Stimulated activated CD4-positive, alpha-beta T cell treated with anti-CD3 and anti-CD28 coated beads, Interleukin-1b, Interleukin-23, amount 100 ng/mL, for 4 hours (primary cell): ENCODE measurements at regions not wholly inside any gene's neighbourhood (a gene's known extent, or its start where the extent isn't known, plus 50 kb on each side); places are given as distances from the start of the nearest gene placed in this dataset.

ENCODE experiments used
- DNase-seq, 2 donors: peaks; one replicate each; pipeline ENCODE4 v3.0.0-alpha.2; 2020; ENCODE audit warnings: low read depth in 2 of 2

DNA sequence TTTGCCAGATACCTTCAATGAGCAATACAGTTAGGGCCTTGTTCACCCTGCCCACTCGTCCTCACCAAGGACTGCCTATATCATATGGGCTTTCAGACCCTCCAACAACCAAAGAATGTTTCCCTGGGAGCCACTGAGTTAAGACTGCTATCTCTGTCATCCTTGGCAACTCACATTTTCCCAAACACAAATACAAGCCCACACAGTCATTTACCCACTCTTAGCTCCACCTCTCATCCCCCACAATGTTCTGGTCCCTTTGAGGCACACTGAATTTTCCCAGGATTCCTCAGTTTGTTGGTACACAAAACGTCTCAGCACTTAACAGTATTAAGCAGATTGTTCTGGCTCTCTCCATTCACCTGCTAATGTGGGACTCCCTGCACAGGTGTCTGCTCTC is 204.6 kb downstream of the TLE3 start:
- DNase-seq: no peak

DNA sequence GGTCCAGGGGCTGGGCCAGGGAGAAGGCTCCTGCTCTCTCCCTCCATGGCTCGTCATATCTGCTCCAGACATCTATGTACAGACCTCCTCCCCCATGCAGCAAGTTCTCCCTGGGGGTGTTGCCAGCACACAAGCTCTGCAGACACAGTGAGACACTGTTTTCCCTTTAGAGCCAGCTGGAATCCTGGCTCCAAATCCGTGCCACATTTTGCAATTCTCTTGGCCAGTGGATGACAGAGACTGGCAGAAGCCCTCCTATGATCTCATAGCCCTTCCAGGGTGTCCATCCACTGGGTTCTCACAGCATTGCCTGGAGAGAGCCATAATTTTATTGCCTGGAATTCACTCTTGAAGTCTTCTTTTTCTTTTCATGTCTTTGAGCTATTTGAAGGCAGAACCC is 203.9 kb downstream of the TLE3 start:
- no peak for DNase-seq

DNA sequence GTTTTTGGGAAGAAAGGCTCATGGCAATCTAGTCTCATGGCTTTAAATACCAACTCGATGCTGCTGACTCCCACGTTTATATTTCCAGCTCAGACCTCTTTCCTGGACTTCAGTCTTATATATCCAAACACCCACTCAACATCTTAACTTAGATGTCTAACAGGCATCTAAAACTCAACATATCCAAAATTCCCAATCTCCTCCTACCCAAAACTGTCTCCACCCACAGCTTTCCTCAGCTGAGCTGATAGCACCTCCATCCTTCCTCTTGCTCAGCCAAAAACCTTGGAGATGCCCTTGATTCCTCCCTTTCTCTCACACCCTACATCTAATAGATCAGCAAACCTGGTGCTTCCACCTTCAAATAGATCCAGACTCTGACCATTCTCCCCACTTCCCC is 202.5 kb downstream of the TLE3 start:
- no peak for DNase-seq

DNA sequence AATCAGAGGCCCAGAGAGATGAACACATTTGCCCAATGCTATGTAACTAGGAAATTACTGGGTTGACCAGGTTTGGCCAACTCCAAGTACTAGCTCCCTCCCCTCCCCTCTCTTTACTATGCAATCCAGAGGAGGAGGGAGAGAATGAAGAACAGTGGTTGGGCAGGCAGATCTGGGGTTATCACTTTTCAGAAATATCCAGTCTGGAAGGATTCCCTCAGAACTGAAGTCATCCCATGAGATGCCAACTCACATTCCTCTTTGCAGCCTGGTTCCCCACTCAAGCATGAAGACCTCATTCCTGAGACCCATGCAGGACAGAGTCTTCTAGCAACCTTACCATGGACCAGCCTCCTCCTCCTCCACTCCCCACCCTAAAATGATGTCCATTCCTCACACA is 201.1 kb downstream of the TLE3 start:
- DNase-seq: no peak

DNA sequence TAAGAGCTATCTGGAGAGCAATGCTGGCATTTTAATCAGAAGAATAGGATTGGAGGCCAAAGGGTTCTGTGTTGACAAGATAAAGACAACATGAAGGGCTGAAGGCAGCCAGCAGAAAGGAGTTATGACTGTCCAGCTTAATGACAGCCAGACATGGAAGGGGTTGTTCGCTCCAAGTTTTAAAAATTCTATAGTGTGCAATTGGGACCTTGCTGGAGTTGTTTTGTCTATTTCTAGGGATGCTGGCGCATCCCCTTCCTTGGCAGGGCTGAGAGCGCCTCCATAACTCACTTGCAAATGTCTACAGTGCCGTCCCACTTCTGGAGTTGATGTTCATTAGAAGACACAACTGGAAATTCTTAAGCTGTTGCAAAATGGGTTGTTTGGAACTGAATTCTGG is 200.7 kb downstream of the TLE3 start:
- no peak for DNase-seq

DNA sequence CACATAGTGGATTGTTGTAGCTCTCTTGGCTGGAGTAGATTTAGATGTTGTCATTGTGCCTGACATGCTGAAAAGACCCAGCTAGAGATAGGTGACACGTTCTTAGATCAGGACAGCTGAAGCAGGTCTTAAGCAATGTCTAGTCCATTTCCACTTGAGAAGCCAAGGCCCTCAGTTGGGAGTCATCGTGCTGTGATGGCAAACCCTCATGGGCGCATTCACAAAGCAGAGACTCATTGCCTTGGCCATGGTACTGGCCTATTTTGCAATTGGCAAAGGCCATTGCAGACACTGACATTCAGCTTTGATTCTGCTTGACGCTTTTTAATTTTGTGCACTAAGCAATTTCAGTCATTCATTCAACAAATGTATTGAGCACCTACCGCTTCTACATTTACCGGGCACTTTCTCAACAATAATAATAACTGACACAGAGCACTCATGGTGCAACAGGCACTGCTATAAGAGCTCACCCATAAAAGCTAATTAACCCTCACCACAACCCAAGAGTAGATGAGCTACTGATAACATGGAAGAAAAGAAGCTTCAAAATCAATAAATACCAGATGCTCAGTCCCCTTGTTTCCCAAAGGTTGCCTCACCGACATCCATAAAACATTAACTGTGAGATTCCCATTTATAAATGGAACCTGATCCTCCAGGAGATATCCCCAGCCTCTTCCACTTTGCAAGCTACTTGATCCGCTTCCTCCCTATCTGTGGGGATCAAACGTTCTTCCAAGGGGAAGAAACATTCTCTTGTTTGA is 200.1 kb downstream of the TLE3 start:
- no peak for DNase-seq

DNA sequence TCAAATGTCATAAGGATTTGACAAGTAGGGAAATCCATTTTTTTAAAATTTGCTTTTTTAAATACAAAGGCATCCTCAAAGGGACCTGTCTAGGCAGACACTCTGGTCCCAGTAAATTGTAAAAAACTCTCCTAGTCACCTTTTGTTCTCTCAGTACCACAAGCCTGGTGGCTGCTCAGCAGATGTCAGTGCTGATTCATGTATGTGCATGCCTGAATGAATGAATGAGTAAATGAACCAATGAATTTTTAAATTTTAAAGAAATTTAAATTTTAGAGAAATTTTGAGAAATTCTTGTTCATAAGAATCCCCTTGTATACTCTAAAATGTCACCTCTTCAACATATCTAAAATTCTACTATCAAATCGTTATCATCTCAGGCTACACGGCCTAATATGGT is 199.5 kb downstream of the TLE3 start:
- DNase-seq: no peak

DNA sequence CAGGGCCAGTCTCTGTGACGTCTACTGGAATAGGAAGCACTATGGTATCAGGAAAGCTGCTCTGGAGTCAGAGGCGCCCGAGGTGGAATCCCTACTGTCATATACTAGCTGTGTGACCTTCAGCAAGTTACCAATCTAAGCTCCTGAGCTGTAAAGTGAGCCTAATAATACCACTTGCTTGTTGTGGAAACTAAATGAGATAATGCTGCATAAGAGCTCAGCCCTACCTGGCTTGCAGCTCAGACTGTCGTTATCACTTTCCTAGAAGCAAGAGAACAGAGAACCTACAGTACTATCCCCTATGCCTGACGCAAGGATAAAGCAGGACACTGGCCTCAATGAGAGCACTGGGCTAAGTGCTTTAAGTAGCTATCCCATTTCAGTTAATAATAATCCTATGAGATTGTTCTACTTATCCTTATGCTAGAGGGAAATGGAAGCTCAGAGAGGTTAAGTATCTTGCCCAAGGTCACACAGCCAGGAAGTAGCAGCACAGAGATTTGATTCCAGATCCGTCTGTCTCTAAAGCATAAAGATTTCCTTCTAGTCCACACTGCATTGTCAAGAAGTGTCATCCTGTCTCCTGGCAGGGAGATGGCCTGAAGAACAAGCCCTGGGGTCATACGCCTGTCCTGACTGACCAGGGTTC is 195.2 kb downstream of the TLE3 start:
- no peak for DNase-seq

DNA sequence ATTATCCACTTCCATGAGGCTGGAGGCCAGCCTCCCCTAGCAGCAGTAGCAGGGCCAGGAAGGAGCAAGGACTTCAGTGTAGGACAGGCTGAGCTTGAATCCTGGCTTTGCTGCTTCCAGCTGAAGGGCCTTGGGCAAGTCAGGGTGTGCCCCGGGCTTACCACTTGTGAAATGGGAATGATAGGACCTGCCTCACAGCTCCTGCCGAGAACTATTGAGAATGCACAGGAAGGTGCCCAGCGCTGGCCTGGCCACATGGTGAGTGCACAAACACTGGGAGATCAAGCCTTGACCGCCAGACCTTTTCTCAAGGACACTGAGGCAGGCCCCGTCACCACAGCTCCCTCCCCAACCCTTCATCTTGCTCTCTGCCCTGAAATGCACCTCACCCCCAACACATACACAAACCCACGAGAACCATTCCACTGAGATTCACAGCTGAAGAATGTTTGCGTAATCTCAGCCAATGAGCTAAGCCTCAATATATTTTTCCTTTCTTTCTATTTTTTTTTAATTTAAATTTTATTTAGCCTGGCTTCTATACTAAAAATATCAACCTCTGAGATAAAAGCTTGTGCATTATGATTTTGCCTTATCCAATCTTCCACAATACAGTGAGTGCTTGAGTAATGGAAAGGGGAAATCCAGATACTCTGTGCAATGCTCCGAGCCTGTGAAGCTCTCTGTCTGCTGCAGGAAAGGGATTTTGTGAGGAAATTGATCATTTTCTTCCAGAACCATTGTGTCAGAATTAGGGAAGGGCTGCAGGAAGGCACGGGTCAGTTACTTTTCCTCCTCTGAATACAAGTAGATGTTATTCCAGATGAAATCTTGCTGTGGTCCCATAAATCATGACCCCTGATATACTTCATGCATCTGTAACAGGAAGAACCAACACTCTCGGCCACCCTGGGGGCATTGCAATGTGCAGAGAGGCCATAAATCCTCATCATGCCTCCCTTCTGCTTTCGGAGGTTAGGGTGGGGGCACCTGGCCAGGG is 193.9 kb downstream of the TLE3 start:
- DNase-seq: no peak

DNA sequence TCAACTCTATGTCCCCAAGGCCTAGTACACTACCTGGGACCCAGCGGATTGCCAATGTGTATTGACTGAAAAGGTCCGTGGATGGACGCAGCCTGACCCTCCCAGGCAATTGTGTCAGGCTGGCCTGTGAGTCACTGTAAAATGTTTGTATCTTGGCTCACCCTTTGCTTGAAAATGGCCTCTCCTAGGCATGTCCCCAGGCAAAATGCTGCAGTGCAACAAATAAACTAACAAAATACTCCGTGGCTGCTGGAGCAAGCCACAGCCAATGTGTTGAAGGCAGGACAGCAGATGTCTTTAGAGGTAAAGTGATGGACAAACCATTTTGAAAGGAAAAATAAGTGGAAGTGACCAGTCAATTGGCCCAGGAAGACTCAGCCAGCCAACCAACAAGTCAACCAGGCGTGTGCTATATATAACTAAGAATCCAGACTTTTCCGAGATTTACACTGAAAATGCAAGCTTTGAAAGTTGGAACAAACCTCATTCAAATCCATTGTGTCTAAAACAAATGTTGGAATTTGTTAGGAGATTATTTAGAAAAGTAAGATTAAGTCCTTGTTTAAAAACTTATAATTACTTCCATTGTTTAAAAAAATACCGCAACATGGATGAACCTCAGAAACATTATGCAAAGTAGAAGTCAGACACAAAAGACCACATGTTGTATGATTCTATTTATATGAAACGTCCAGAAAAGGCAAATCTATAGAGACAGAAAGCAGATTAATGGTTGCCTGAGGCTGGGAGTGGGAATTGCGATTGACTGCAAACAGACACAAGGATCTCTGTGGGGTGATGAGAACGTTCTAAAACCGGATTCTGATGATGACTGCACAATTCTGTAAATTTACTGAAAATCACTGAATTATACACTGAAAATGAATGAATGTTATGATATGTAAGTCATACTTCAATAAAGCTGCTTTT is 191.2 kb downstream of the TLE3 start:
- DNase-seq: no peak

DNA sequence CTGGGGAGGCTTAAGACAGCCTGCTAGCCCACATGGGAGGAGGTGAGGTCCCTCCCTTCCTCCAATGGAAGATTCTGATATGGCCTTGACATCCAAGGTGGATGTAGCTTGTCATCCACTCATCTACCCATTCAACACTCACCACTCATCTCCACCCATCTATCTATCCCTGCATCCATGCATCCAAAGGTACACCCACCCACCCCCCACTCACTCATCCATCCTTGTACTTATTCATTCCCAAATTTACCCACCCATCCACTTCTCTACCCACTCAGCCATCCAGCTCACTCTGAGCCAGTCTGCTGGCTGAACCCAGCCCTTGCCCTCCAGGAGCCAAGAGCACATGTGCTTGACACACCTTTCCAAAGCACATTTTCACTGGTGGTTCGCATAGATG is 189.7 kb downstream of the TLE3 start:
- no peak for DNase-seq

DNA sequence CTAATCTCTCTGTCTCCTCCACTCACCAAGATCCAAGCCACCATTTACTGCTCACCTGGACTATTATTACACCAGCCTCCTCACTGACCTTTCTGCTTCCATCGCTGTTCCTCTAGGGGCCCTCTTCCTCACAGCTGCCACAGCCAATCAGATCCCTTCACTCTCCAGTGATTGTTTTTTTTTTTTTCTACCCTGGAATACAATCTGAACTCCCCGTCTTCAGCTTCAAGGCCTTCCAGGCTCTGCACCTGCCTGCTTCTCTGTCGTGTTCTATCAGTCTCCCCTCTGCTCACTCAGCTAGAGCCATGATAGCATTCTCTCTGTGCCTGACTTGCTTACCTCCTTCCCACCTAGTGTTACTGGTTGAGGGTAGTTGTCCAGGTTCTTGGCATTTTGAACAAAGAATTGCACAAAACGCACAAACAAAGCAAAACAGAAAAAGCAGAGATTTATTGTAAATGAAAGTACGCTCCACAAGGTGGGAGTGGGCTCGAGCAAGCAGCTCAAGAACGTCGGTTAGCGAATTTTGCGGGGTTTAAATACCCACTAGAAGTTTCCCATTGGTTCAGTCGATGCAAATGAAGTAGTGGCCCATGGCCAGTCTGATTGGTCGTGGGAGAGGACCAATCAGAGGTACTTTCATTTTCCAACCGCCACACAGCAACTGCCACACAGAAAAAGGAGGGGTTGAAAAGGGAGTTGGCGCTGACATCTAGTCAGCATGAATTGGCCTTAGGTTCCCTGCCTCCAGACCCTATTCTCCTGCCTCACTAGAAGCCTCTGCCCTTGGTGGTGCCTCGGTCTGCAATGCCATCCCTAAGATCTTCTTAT is 188.9 kb downstream of the TLE3 start:
- no peak for DNase-seq

DNA sequence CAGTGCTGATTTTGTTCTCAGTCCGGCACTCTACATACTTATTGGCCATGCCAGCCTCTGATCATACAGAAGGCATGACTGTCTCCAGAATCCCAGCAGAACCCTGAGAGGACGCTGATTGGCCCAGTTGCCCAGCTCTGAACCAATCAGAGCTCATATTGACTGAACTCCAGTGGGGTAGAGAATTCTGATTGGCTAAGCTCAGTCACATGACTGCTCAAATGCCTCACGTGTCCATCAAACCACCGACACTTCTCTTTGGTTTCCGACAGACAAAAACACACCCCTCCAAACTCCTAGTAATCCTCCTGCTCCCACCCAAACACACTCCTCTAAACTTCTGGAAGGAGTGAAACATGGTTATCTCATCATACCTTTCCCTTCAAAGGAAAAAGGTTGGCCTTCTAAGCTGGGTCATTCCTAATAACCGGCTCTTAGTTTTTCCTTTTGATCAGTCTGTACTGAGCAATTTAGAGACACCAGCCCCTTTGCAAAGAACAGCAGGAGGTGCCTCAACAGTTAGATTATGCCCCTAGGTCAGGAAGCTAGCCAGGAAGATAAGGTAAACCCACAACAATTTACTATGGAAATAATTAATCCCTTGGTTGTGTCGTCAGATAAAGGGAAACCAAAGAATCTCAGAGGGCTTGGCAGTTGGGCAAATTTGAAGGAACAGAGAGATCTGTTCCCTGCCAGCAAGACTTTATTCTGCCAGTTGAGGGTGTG is 187.8 kb downstream of the TLE3 start:
- DNase-seq: no peak

DNA sequence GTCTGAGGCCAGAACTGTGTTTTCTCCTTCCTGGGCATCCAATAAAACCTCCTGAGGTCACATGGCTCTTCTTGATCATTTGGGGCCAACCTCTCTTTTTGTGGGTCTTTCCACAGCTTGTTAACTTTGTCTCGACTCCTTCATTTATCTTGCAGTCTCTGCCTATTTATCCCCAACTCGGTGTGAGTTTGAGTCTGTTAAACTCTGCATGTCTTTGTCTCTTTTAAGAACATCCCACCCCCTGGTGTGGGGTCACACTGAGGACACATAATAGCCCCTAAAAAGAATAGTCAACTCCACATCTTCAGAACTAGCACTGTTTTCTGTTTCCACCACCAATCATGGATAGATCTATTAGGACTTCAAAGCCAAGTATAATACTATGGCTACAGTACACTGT is 187.2 kb downstream of the TLE3 start:
- DNase-seq: no peak

DNA sequence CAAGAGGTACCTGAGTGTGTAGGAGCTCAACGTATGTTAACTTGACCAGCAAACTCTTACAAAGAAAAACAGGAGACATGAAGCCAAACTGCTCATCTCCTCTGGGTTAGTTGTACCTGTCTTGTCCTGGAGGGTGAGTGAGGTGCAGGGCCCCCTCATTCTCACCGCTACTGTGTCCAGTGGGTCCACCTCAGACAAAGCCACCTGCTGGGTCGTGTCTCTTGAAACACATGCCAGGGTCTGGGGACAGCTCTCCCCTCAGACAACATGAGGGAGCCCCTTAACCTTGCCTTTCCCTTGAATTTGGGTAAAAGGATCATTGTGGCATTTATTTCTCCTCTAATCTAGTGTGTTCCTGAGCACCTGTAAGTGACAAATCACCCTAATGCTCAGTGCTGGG is 185.6 kb downstream of the TLE3 start:
- no peak for DNase-seq

DNA sequence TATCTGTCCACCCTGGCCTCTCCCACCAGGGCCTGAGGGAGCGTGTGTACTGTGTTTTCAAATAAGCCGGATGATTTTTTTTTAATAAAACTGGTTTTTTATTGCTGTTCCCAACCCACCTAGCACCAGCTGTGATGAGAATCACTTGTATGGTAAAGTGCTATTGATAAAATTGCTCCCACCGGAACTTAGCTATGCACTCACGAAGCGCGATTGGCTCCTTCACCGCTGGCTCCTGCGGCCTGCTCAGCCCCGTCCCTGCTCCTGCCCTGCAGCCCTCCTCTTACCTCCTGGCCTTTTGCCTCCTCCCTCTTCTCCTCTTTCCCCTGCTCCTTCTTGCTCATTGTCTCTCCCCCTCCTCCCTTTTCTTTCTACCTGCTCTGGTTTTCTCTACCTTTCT is 183.7 kb downstream of the TLE3 start:
- DNase-seq: no peak

DNA sequence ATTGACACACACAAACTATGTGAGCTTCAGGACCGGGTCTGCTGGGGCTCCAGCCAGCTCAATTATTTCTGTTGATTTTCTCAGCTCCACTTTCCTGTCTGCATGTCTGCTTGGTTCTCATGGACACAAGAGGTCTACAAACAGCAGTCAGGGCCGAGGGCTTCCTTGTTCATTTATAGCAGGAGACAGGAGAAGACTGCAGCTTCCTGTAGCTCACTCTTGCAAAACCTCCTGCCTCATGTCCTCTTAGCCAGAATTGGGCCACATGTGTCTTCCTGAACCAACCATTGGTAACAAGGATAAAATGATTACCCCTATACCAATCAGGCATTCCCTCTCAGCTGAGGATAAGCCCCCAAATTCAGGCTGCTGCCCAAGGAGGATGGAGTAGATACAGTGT is 182.8 kb downstream of the TLE3 start:
- no peak for DNase-seq

DNA sequence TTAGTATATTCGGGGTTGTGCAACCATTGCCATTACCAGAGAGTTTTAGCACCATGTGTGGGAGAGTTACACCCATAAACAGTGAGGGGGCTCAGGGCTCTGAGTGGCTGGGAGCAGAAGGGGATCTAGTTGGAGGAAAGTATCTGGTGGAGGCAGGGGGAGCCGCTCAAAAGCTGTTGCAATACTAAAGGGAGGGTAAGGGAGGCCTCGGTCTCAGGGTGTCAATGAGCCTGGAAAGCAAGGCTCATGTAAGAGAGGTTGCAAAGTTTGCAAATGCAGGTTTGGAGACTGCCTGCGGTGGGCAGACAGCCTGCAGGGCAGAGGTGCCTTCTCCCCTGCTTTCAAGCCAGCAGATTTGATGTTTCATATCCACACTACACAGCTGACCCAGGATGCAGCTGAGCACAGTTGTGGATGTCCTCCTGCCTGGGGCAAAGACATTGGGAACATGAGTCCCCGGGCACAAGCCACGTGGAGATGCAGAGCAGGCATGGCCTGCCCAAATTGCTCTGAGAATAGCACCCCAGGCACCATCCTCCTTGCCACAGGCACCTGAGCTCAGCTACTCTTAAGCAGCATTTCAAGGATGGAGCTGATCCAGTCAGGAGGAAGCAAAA is 181.4 kb downstream of the TLE3 start:
- DNase-seq: no peak

DNA sequence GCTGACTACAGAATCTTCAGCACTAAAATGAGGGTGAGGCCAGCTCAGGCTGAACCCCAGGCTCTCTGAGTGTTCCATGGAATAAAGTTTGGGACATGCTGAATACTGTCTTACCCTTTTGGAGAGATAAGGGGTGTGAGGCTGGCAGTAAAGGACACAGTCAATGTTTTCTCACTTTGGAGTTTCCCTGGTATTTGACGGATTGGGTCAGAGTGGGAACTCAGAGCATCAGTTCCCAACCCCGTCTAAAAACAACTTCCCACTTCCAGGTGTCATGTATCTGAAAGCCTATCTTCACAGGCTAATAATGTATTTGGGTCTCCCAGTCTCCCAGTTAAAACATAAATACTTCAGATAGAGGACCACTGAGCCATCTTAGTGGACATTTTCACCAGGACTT is 180.7 kb downstream of the TLE3 start:
- DNase-seq: no peak
